ENCODE measurements at regions not wholly inside any gene's neighbourhood (a gene's known extent, or its start where the extent isn't known, plus 50 kb on each side); places are given as distances from the start of the nearest gene placed in this dataset.
"Not testable (repeated sequence)": the region's sequence is repeated elsewhere in the genome, so short reads cannot be mapped to it uniquely, and the experiment has no call there.

GRCh38 chr21:18549214-18549905 lies 145.8 kb upstream of the TMPRSS15 start:
- intact Hi-C loops (cut with DNase I): no loop called here
- DNase-seq: no peak

GRCh38 chr21:18550361-18550760 lies 146.8 kb upstream of the TMPRSS15 start:
- intact Hi-C loops (cut with DNase I): no loop called here
- DNase-seq: no peak

- DNase-seq: no peak
- intact Hi-C loops (cut with DNase I): no loop called here
Measured at GRCh38 chr21:18553786-18554185, 150.2 kb upstream of the TMPRSS15 start.

- intact Hi-C loops (cut with DNase I); DNase-seq: not testable (repeated sequence)
Measured at GRCh38 chr21:18567770-18568169, 164.2 kb upstream of the TMPRSS15 start.

GRCh38 chr21:18588001-18588662 lies 184.5 kb upstream of the TMPRSS15 start:
- intact Hi-C loops (cut with DNase I): no loop called here
- DNase-seq: no peak

GRCh38 chr21:18601146-18601545 lies 197.6 kb upstream of the TMPRSS15 start:
- DNase-seq: no peak
- intact Hi-C loops (cut with DNase I): no loop called here

- DNase-seq: no peak
- intact Hi-C loops (cut with DNase I): no loop called here
Measured at GRCh38 chr21:18602711-18603110, 199.1 kb upstream of the TMPRSS15 start.

GRCh38 chr21:18603261-18603660 lies 199.7 kb upstream of the TMPRSS15 start:
- intact Hi-C loops (cut with DNase I): no loop called here
- DNase-seq: no peak

GRCh38 chr21:18603980-18604379 lies 200.4 kb upstream of the TMPRSS15 start:
- no peak for DNase-seq
- intact Hi-C loops (cut with DNase I): no loop called here

GRCh38 chr21:18608226-18608625 lies 204.6 kb upstream of the TMPRSS15 start:
- DNase-seq: no peak
- intact Hi-C loops (cut with DNase I): no loop called here

- no peak for DNase-seq
- intact Hi-C loops (cut with DNase I): no loop called here
Measured at GRCh38 chr21:18614303-18614702, 210.7 kb upstream of the TMPRSS15 start.

- intact Hi-C loops (cut with DNase I): no loop called here
- no peak for DNase-seq
Measured at GRCh38 chr21:18617291-18617690, 213.7 kb upstream of the TMPRSS15 start.

GRCh38 chr21:18620436-18620835 lies 216.9 kb upstream of the TMPRSS15 start:
- intact Hi-C loops (cut with DNase I): no loop called here
- no peak for DNase-seq

GRCh38 chr21:18622383-18622782 lies 218.8 kb upstream of the TMPRSS15 start:
- no peak for DNase-seq
- intact Hi-C loops (cut with DNase I): no loop called here

GRCh38 chr21:18630446-18630845 lies 226.9 kb upstream of the TMPRSS15 start:
- no peak for DNase-seq

GRCh38 chr21:18636897-18637296 lies 233.3 kb upstream of the TMPRSS15 start:
- no peak for DNase-seq
- intact Hi-C loops (cut with DNase I): no loop called here

More at GRCh38 chr21:18630446-18630845, 226.9 kb upstream of the TMPRSS15 start:
- intact Hi-C loops (cut with DNase I): no loop called here

- intact Hi-C loops (cut with DNase I): no loop called here
- no peak for DNase-seq
Measured at GRCh38 chr21:18646116-18646515, 242.5 kb upstream of the TMPRSS15 start.

GRCh38 chr21:18655931-18656330 lies 252.3 kb upstream of the TMPRSS15 start:
- intact Hi-C loops (cut with DNase I): no loop called here
- no peak for DNase-seq

GRCh38 chr21:18661842-18662241 lies 258.3 kb upstream of the TMPRSS15 start:
- no peak for DNase-seq
- intact Hi-C loops (cut with DNase I): no loop called here

GRCh38 chr21:18663663-18664062 lies 260.1 kb upstream of the TMPRSS15 start:
- intact Hi-C loops (cut with DNase I): no loop called here
- DNase-seq: peak in 1 of 10 donors; percentile 55

- intact Hi-C loops (cut with DNase I): no loop called here
- no peak for DNase-seq
Measured at GRCh38 chr21:18666725-18667124, 263.1 kb upstream of the TMPRSS15 start.

GRCh38 chr21:18673789-18674188 lies 270.2 kb upstream of the TMPRSS15 start:
- intact Hi-C loops (cut with DNase I): no loop called here

More at GRCh38 chr21:18673789-18674188, 270.2 kb upstream of the TMPRSS15 start:
- no peak for DNase-seq
